ENCODE measurements at regions not wholly inside any gene's neighbourhood (a gene's known extent, or its start where the extent isn't known, plus 50 kb on each side); places are given as distances from the start of the nearest gene placed in this dataset.

DNA sequence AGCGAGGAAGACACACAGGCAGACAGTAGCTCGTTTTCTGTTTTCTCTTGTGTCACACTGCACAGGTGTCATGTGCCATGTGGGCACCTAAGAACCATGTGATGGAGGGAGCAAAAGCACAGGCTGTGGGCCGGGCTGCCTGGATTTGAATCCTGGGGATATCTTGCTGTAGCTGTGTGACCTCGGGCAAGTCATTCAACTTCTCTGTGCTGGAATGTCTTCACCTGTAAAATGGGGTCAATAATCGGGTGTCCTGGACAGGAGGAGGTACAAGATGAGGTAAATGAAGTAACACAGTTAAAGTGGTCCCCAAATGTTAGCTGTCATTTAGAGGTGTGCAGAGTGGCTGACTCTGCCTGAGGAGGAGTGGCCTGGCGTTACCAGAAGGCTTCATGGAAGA is 246.9 kb downstream of the RPS24 start:
- intact Hi-C loops (cut with micrococcal nuclease), result no loop called here
- Histone ChIP-seq H3K27ac (ENCODE audit: low read depth, low read length) (no peak overlapping the region), H3K36me3 (ENCODE audit: control insufficient read depth in 2 of 3, insufficient read depth in 3 of 3, low read length in 3 of 3) (no peaks in the 10 kb centered on the region), H3K27me3 (ENCODE audit: control insufficient read depth in 2 of 2, insufficient read depth in 2 of 2, low read length in 2 of 2) (no peaks in the 10 kb centered on the region), H3K4me1 (ENCODE audit: control insufficient read depth in 2 of 2, insufficient read depth in 2 of 2, low read length in 2 of 2) (no peaks in the 10 kb centered on the region), H3K9me3 (ENCODE audit: control insufficient read depth in 2 of 3, low read length in 3 of 3) (no peaks in the 10 kb centered on the region), H3K4me3 (ENCODE audit: low read length) (no peak overlapping the region)
- Mint-ChIP-seq H3K4me1 (peaks cover 0 to 6% (median 0%) of the 10 kb centered on the region in 7 donors), H3K4me3 (no peak overlapping the region), H3K27me3 (peaks cover 0 to 10% (median under 1%) of the 10 kb centered on the region in 5 donors), H3K9me3 (no peaks in the 10 kb centered on the region), H3K27ac (no peak overlapping the region), H3K36me3 (no peaks in the 10 kb centered on the region)
- POLR2A ChIA-PET, result no interaction called here
- no peak for ATAC-seq
- no peak for DNase-seq
- CTCF ChIA-PET, result interaction anchor here (0.6 to 1.0 kb wide), 2 partner anchors 12 to 145 kb away, joined by 3 read pairs; no protein-coding TSS in a partner anchor

- Mint-ChIP-seq H3K9me3 (no peaks in the 10 kb centered on the region), H3K4me1 (peaks cover 0 to 3% (median 0%) of the 10 kb centered on the region in 7 donors), H3K27ac (no peak overlapping the region), H3K36me3 (no peaks in the 10 kb centered on the region), H3K27me3 (peaks cover 0 to 10% (median 0%) of the 10 kb centered on the region in 5 donors), H3K4me3 (no peak overlapping the region)
- intact Hi-C loops (cut with micrococcal nuclease), result no loop called here
- Histone ChIP-seq H3K9me3 (ENCODE audit: control insufficient read depth in 2 of 3, low read length in 3 of 3) (no peaks in the 10 kb centered on the region), H3K27ac (ENCODE audit: low read depth, low read length) (no peak overlapping the region), H3K36me3 (ENCODE audit: control insufficient read depth in 2 of 3, insufficient read depth in 3 of 3, low read length in 3 of 3) (no peaks in the 10 kb centered on the region), H3K4me1 (ENCODE audit: control insufficient read depth in 2 of 2, insufficient read depth in 2 of 2, low read length in 2 of 2) (no peaks in the 10 kb centered on the region), H3K4me3 (ENCODE audit: low read length) (no peak overlapping the region), H3K27me3 (ENCODE audit: control insufficient read depth in 2 of 2, insufficient read depth in 2 of 2, low read length in 2 of 2) (no peaks in the 10 kb centered on the region)
- DNase-seq (no peak), ATAC-seq (no peak)
- ChIA-PET POLR2A (no interaction called here), CTCF (no interaction called here)
Measured at GRCh38 chr10:78281627-78282026, 248.0 kb downstream of the RPS24 start.

GRCh38 chr10:78283069-78283682 is 249.5 kb downstream of the RPS24 start:
- no peak overlapping the region for H3K27ac ChIP-seq (ENCODE audit: low read depth, low read length)
- POLR2A ChIA-PET, result no interaction called here
- no peak overlapping the region for H3K4me3 Mint-ChIP-seq
- H3K27me3 Mint-ChIP-seq, result peaks cover 0 to 8% (median 3%) of the 10 kb centered on the region in 5 donors
- CTCF ChIA-PET, result no interaction called here
- no peaks in the 10 kb centered on the region for H3K36me3 ChIP-seq (ENCODE audit: control insufficient read depth in 2 of 3, insufficient read depth in 3 of 3, low read length in 3 of 3)
- H3K36me3 Mint-ChIP-seq, result no peaks in the 10 kb centered on the region
- H3K4me1 Mint-ChIP-seq, result peaks cover 0 to 3% (median 0%) of the 10 kb centered on the region in 7 donors
- no peak for DNase-seq
- H3K27ac Mint-ChIP-seq, result no peak overlapping the region
- no peaks in the 10 kb centered on the region for H3K9me3 ChIP-seq (ENCODE audit: control insufficient read depth in 2 of 3, low read length in 3 of 3)
- H3K9me3 Mint-ChIP-seq, result no peaks in the 10 kb centered on the region
- no peak for ATAC-seq
- no peak overlapping the region for H3K4me3 ChIP-seq (ENCODE audit: low read length)
- no peaks in the 10 kb centered on the region for H3K4me1 ChIP-seq (ENCODE audit: control insufficient read depth in 2 of 2, insufficient read depth in 2 of 2, low read length in 2 of 2)
- no peaks in the 10 kb centered on the region for H3K27me3 ChIP-seq (ENCODE audit: control insufficient read depth in 2 of 2, insufficient read depth in 2 of 2, low read length in 2 of 2)
- intact Hi-C loops (cut with micrococcal nuclease), result no loop called here

DNA sequence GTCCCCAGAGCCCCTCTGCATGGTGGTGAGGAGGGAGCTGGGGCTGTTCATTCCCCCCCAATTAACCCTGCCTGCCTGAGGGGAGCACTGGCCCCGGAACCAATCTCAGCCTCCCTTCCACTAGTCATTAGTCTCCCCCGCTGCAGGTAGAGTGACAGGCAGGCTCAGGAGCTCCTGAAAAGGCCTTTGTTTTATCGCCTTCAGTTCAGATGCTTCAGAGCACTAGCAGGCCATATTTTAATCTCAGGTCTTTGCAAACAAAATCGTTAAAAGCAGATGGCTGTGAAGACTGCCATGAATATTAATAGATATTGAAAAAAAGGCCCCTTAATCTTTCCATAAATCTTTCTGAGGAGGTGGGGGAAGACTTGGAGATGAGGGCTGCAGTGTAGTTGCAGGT is 250.7 kb downstream of the RPS24 start:
- Histone ChIP-seq H3K4me1 (ENCODE audit: control insufficient read depth in 2 of 2, insufficient read depth in 2 of 2, low read length in 2 of 2) (no peaks in the 10 kb centered on the region), H3K27ac (ENCODE audit: low read depth, low read length) (no peak overlapping the region), H3K27me3 (ENCODE audit: control insufficient read depth in 2 of 2, insufficient read depth in 2 of 2, low read length in 2 of 2) (no peaks in the 10 kb centered on the region), H3K4me3 (ENCODE audit: low read length) (no peak overlapping the region), H3K9me3 (ENCODE audit: control insufficient read depth in 2 of 3, low read length in 3 of 3) (no peaks in the 10 kb centered on the region), H3K36me3 (ENCODE audit: control insufficient read depth in 2 of 3, insufficient read depth in 3 of 3, low read length in 3 of 3) (no peaks in the 10 kb centered on the region)
- intact Hi-C loops (cut with micrococcal nuclease), result no loop called here
- H3K27me3 Mint-ChIP-seq, result peaks cover 0 to 7% (median 3%) of the 10 kb centered on the region in 5 donors
- H3K4me1 Mint-ChIP-seq, result peaks cover 0 to 2% (median 0%) of the 10 kb centered on the region in 7 donors
- DNase-seq, result no peak
- no peaks in the 10 kb centered on the region for H3K36me3 Mint-ChIP-seq
- no peak overlapping the region for H3K4me3 Mint-ChIP-seq
- ChIA-PET CTCF (no interaction called here), POLR2A (no interaction called here)
- no peak overlapping the region for H3K27ac Mint-ChIP-seq
- H3K9me3 Mint-ChIP-seq, result no peaks in the 10 kb centered on the region
- no peak for ATAC-seq

GRCh38 chr10:78285226-78285625 is 251.6 kb downstream of the RPS24 start:
- Mint-ChIP-seq H3K4me1 (peaks cover 0 to 2% (median 0%) of the 10 kb centered on the region in 7 donors), H3K27me3 (peaks cover 0 to 13% (median 3%) of the 10 kb centered on the region in 5 donors), H3K27ac (no peak overlapping the region), H3K4me3 (no peak overlapping the region), H3K36me3 (no peaks in the 10 kb centered on the region), H3K9me3 (no peaks in the 10 kb centered on the region)
- no peak overlapping the region for H3K27ac ChIP-seq (ENCODE audit: low read depth, low read length)
- DNase-seq (no peak), ATAC-seq (no peak)
- intact Hi-C loops (cut with micrococcal nuclease), result no loop called here
- ChIA-PET POLR2A (no interaction called here), CTCF (no interaction called here)
- no peaks in the 10 kb centered on the region for H3K36me3 ChIP-seq (ENCODE audit: control insufficient read depth in 2 of 3, insufficient read depth in 3 of 3, low read length in 3 of 3)
- H3K4me1 ChIP-seq (ENCODE audit: control insufficient read depth in 2 of 2, insufficient read depth in 2 of 2, low read length in 2 of 2), result no peaks in the 10 kb centered on the region
- H3K4me3 ChIP-seq (ENCODE audit: low read length), result no peak overlapping the region
- H3K27me3 ChIP-seq (ENCODE audit: control insufficient read depth in 2 of 2, insufficient read depth in 2 of 2, low read length in 2 of 2), result no peaks in the 10 kb centered on the region
- no peaks in the 10 kb centered on the region for H3K9me3 ChIP-seq (ENCODE audit: control insufficient read depth in 2 of 3, low read length in 3 of 3)

GRCh38 chr10:78286186-78286585 is 252.5 kb downstream of the RPS24 start:
- Mint-ChIP-seq H3K27ac (no peak overlapping the region), H3K4me1 (peaks cover 0 to 2% (median 0%) of the 10 kb centered on the region in 7 donors), H3K27me3 (peaks cover 0 to 13% (median 3%) of the 10 kb centered on the region in 5 donors), H3K9me3 (no peaks in the 10 kb centered on the region), H3K36me3 (no peaks in the 10 kb centered on the region), H3K4me3 (no peak overlapping the region)
- no peak for DNase-seq
- Histone ChIP-seq H3K27ac (ENCODE audit: low read depth, low read length) (no peak overlapping the region), H3K27me3 (ENCODE audit: control insufficient read depth in 2 of 2, insufficient read depth in 2 of 2, low read length in 2 of 2) (no peaks in the 10 kb centered on the region), H3K4me3 (ENCODE audit: low read length) (no peak overlapping the region), H3K4me1 (ENCODE audit: control insufficient read depth in 2 of 2, insufficient read depth in 2 of 2, low read length in 2 of 2) (no peaks in the 10 kb centered on the region), H3K36me3 (ENCODE audit: control insufficient read depth in 2 of 3, insufficient read depth in 3 of 3, low read length in 3 of 3) (no peaks in the 10 kb centered on the region), H3K9me3 (ENCODE audit: control insufficient read depth in 2 of 3, low read length in 3 of 3) (no peaks in the 10 kb centered on the region)
- POLR2A ChIA-PET, result no interaction called here
- intact Hi-C loops (cut with micrococcal nuclease), result no loop called here
- no peak for ATAC-seq
- CTCF ChIA-PET, result no interaction called here

- H3K4me1 Mint-ChIP-seq, result peaks cover 0 to 2% (median 0%) of the 10 kb centered on the region in 7 donors
- intact Hi-C loops (cut with micrococcal nuclease), result no loop called here
- H3K27ac Mint-ChIP-seq, result no peak overlapping the region
- H3K27ac ChIP-seq (ENCODE audit: low read depth, low read length), result no peak overlapping the region
- no peaks in the 10 kb centered on the region for H3K4me1 ChIP-seq (ENCODE audit: control insufficient read depth in 2 of 2, insufficient read depth in 2 of 2, low read length in 2 of 2)
- no peak overlapping the region for H3K4me3 Mint-ChIP-seq
- ChIA-PET POLR2A (no interaction called here), CTCF (no interaction called here)
- DNase-seq, result no peak
- no peak overlapping the region for H3K4me3 ChIP-seq (ENCODE audit: low read length)
- H3K9me3 ChIP-seq (ENCODE audit: control insufficient read depth in 2 of 3, low read length in 3 of 3), result no peaks in the 10 kb centered on the region
- ATAC-seq, result no peak
- no peaks in the 10 kb centered on the region for H3K36me3 Mint-ChIP-seq
- H3K9me3 Mint-ChIP-seq, result no peaks in the 10 kb centered on the region
- H3K36me3 ChIP-seq (ENCODE audit: control insufficient read depth in 2 of 3, insufficient read depth in 3 of 3, low read length in 3 of 3), result no peaks in the 10 kb centered on the region
- no peaks in the 10 kb centered on the region for H3K27me3 ChIP-seq (ENCODE audit: control insufficient read depth in 2 of 2, insufficient read depth in 2 of 2, low read length in 2 of 2)
- H3K27me3 Mint-ChIP-seq, result peaks cover 0 to 13% (median 3%) of the 10 kb centered on the region in 5 donors
Measured at GRCh38 chr10:78286668-78287067, 253.0 kb downstream of the RPS24 start.

Measured in naive thymus-derived CD4-positive, alpha-beta T cell (primary cell).